Mucosa of rectum (tissue), 2 donors: ENCODE measurements at regions not wholly inside any gene's neighbourhood (a gene's known extent, or its start where the extent isn't known, plus 50 kb on each side); places are given as distances from the start of the nearest gene placed in this dataset.

ENCODE experiments used
- H3K27ac ChIP-seq, 2 donors: one replicate each; pipeline ENCODE4 v1.7.0; 2013; ENCODE audit warnings: inconsistent platforms in 2 of 2, low read depth in 2 of 2, low read length in 2 of 2
- H3K27me3 ChIP-seq, 2 donors: one replicate each; pipeline ENCODE4 v1.7.0; 2013; ENCODE audit warnings: low read length in 2 of 2; ENCODE audit not compliant: control insufficient read depth in 2 of 2, insufficient read depth in 2 of 2
- H3K36me3 ChIP-seq, 2 donors: one replicate each; pipeline ENCODE4 v1.7.0; 2013; ENCODE audit warnings: low read length in 2 of 2; ENCODE audit not compliant: control insufficient read depth in 2 of 2, insufficient read depth in 2 of 2
- H3K4me1 ChIP-seq, 2 donors: one replicate each; pipeline ENCODE4 v1.7.0; 2013; ENCODE audit warnings: low read length in 2 of 2, mild to moderate bottlenecking in 1 of 2; ENCODE audit not compliant: control insufficient read depth in 2 of 2, insufficient read depth in 2 of 2
- H3K4me3 ChIP-seq, 2 donors: one replicate each; pipeline ENCODE4 v1.7.0; 2013; ENCODE audit warnings: low read length in 2 of 2
- H3K9ac ChIP-seq, 2 donors: one replicate each; pipeline ENCODE4 v1.7.0; 2013; ENCODE audit warnings: low read length in 2 of 2, low read depth in 1 of 2, mild to moderate bottlenecking in 1 of 2
- H3K9me3 ChIP-seq, 2 donors: one replicate each; pipeline ENCODE4 v1.7.0; 2013; ENCODE audit warnings: low read length in 2 of 2; ENCODE audit not compliant: control insufficient read depth in 2 of 2
- donor health status: healthy.
- donor health status: Normal muscosa, but diverticular disease.

- no peak overlapping the region for H3K4me3 ChIP-seq
- H3K9ac ChIP-seq = no peak overlapping the region
- H3K27ac ChIP-seq = no peak overlapping the region
- H3K36me3 ChIP-seq = no peaks in the 10 kb centered on the region
- H3K27me3 ChIP-seq = no peaks in the 10 kb centered on the region
- no peaks in the 10 kb centered on the region for H3K4me1 ChIP-seq
- H3K9me3 ChIP-seq = peaks cover 0 to 5% of the 10 kb centered on the region in 2 donors
Measured at GRCh38 chr3:117893638-117894037, 1141.0 kb downstream of the IGSF11 start.

DNA sequence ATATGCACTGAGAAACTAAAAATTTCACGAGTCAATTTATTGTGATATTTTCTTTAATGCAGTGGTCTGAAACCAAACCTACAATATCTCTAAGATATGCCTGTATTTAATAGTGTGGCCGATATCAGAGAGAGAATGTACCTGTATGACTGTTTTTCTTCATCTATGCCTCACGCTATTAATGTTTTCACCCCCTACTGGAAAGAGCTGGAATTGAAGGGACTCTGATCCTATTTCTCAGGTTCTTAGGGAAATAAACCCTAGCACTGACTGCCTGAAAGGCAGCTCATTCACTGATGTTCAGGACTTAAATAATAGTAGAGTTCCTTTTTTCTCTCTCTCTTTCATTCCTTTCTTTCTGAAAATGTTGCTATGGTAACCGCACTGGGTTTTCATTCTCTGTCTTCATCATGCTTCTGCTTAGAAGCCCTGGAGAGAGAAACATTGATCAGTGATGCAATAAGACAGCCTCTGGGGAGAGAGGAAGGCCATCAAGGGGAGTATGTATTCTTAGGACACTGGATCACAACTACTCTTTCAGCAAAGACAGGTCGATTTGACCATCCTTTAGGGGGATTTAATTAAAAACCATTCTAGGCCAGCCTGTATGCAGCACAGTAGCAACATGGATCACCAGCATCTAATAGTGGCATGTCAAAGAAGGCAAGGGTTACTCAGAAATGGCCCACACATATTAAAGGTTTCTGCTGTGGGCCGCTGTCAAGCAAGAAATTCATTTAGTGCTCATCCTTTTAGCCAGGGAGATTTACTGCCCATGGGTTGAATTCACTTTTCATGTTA, 1135.7 kb downstream of the IGSF11 start:
- no peak overlapping the region for H3K27ac ChIP-seq
- H3K9ac ChIP-seq = no peak overlapping the region
- H3K36me3 ChIP-seq = no peaks in the 10 kb centered on the region
- no peaks in the 10 kb centered on the region for H3K4me1 ChIP-seq
- H3K4me3 ChIP-seq = no peak overlapping the region
- no peaks in the 10 kb centered on the region for H3K27me3 ChIP-seq
- peaks cover 0 to 5% of the 10 kb centered on the region in 2 donors for H3K9me3 ChIP-seq

GRCh38 chr3:117903226-117903625, 1131.4 kb downstream of the IGSF11 start:
- no peaks in the 10 kb centered on the region for H3K9me3 ChIP-seq
- no peak overlapping the region for H3K27ac ChIP-seq
- H3K36me3 ChIP-seq = no peaks in the 10 kb centered on the region
- no peak overlapping the region for H3K4me3 ChIP-seq
- H3K27me3 ChIP-seq = no peaks in the 10 kb centered on the region
- no peak overlapping the region for H3K9ac ChIP-seq
- no peaks in the 10 kb centered on the region for H3K4me1 ChIP-seq

GRCh38 chr3:117910820-117911521, 1123.7 kb downstream of the IGSF11 start:
- no peaks in the 10 kb centered on the region for H3K9me3 ChIP-seq

DNA sequence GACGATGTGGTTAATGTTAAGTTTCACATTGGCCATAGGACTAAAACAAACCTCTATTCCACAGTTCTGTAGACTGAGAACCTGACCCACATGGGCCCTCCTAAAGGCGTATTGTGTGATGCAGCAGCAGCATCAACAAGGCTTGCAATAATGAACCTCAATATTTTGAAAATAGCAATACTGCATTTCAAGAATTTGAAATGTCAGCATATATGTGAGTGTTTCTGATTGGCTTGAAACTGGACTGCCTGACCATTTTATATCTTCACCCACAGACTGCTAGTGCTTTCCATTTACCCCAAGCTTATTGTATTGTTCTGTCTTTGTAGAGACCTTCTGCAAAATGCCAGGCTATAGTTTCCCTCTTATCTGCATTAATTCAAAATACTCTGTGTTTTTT, 1122.3 kb downstream of the IGSF11 start:
- H3K27me3 ChIP-seq = no peaks in the 10 kb centered on the region
- H3K4me3 ChIP-seq = no peak overlapping the region
- H3K4me1 ChIP-seq = no peaks in the 10 kb centered on the region
- no peaks in the 10 kb centered on the region for H3K9me3 ChIP-seq
- no peaks in the 10 kb centered on the region for H3K36me3 ChIP-seq
- no peak overlapping the region for H3K27ac ChIP-seq
- no peak overlapping the region for H3K9ac ChIP-seq

More at GRCh38 chr3:117910820-117911521, 1123.7 kb downstream of the IGSF11 start:
- Histone ChIP-seq H3K9ac (no peak overlapping the region), H3K4me1 (no peaks in the 10 kb centered on the region), H3K27ac (no peak overlapping the region), H3K36me3 (no peaks in the 10 kb centered on the region), H3K27me3 (no peaks in the 10 kb centered on the region), H3K4me3 (no peak overlapping the region)

- H3K9ac ChIP-seq = no peak overlapping the region
Measured at GRCh38 chr3:117914540-117915100, 1120.0 kb downstream of the IGSF11 start.

GRCh38 chr3:117916839-117917238, 1117.8 kb downstream of the IGSF11 start:
- Histone ChIP-seq H3K4me3 (no peak overlapping the region), H3K36me3 (no peaks in the 10 kb centered on the region), H3K27me3 (no peaks in the 10 kb centered on the region), H3K4me1 (no peaks in the 10 kb centered on the region), H3K9ac (no peak overlapping the region), H3K9me3 (no peaks in the 10 kb centered on the region), H3K27ac (no peak overlapping the region)

More at GRCh38 chr3:117914540-117915100, 1120.0 kb downstream of the IGSF11 start:
- no peak overlapping the region for H3K27ac ChIP-seq
- H3K27me3 ChIP-seq = no peaks in the 10 kb centered on the region
- no peaks in the 10 kb centered on the region for H3K9me3 ChIP-seq
- H3K4me1 ChIP-seq = no peaks in the 10 kb centered on the region
- H3K4me3 ChIP-seq = no peak overlapping the region
- H3K36me3 ChIP-seq = no peaks in the 10 kb centered on the region

DNA sequence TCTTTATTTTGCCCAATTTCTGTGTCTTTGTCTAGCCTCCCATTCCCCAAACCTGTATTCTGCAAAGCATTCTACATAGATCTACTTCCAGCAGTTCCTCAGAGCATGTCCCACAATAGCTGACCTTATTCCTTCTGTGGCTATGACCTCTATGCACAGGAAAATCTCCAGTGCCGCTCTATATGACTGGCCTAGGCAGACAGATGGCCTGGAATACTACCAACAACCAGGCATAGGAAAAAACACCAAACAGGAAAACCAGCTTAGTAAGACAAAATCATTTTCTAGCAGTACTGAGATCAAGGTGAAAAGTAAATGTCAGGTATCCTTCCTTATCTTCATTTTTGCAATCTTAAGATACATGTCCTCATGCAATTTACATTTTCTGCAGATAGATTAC, 1115.0 kb downstream of the IGSF11 start:
- H3K9me3 ChIP-seq = no peaks in the 10 kb centered on the region
- no peak overlapping the region for H3K4me3 ChIP-seq
- H3K27ac ChIP-seq = no peak overlapping the region
- H3K4me1 ChIP-seq = no peaks in the 10 kb centered on the region
- no peaks in the 10 kb centered on the region for H3K36me3 ChIP-seq
- H3K9ac ChIP-seq = no peak overlapping the region
- H3K27me3 ChIP-seq = no peaks in the 10 kb centered on the region

GRCh38 chr3:117920253-117920898, 1114.3 kb downstream of the IGSF11 start:
- no peaks in the 10 kb centered on the region for H3K36me3 ChIP-seq
- no peak overlapping the region for H3K4me3 ChIP-seq
- no peaks in the 10 kb centered on the region for H3K27me3 ChIP-seq
- no peaks in the 10 kb centered on the region for H3K9me3 ChIP-seq
- H3K9ac ChIP-seq = no peak overlapping the region
- H3K4me1 ChIP-seq = no peaks in the 10 kb centered on the region
- H3K27ac ChIP-seq = no peak overlapping the region

GRCh38 chr3:117921411-117921810, 1113.2 kb downstream of the IGSF11 start:
- no peak overlapping the region for H3K9ac ChIP-seq
- H3K27ac ChIP-seq = no peak overlapping the region
- H3K9me3 ChIP-seq = no peaks in the 10 kb centered on the region
- no peaks in the 10 kb centered on the region for H3K27me3 ChIP-seq
- H3K36me3 ChIP-seq = no peaks in the 10 kb centered on the region
- no peaks in the 10 kb centered on the region for H3K4me1 ChIP-seq
- H3K4me3 ChIP-seq = no peak overlapping the region
